ENCODE measurements at regions not wholly inside any gene's neighbourhood (a gene's known extent, or its start where the extent isn't known, plus 50 kb on each side); places are given as distances from the start of the nearest gene placed in this dataset.

DNA sequence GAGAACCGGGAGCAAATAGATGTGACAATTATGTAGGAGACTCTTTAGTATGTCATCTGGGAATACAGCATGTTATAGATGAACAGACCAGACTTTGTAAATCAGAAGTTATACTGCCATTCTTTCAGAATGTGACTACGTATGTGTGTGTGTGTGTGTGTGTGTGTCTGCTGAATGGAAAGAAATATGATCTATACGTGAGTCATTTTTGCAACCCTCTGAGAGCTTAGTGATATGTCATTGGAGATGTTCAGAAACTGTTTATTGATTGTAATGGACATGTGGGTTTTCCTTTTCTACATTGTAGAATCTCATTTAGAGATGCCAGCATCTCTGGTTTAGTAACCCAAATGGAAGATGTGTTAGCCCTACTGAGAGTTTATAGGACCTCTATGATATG, 731.5 kb downstream of the TLE1 start:
- Histone ChIP-seq H3K4me3 (ENCODE audit: low read depth, low read length) (no peak overlapping the region), H3K27me3 (ENCODE audit: insufficient read depth, low read depth, severe bottlenecking) (no peaks in the 10 kb centered on the region), H3K36me3 (no peaks in the 10 kb centered on the region), H3K9me3 (ENCODE audit: severe bottlenecking) (no peaks in the 10 kb centered on the region), H3K27ac (no peak overlapping the region)
- DNase-seq, result no peak
- TF ChIP-seq, protein P1, sequence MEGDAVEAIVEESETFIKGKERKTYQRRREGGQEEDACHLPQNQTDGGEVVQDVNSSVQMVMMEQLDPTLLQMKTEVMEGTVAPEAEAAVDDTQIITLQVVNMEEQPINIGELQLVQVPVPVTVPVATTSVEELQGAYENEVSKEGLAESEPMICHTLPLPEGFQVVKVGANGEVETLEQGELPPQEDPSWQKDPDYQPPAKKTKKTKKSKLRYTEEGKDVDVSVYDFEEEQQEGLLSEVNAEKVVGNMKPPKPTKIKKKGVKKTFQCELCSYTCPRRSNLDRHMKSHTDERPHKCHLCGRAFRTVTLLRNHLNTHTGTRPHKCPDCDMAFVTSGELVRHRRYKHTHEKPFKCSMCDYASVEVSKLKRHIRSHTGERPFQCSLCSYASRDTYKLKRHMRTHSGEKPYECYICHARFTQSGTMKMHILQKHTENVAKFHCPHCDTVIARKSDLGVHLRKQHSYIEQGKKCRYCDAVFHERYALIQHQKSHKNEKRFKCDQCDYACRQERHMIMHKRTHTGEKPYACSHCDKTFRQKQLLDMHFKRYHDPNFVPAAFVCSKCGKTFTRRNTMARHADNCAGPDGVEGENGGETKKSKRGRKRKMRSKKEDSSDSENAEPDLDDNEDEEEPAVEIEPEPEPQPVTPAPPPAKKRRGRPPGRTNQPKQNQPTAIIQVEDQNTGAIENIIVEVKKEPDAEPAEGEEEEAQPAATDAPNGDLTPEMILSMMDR (IDR thresholded peaks at IDR 0.05; ENCODE audit: low read depth, low read length), result no peak

GRCh38 chr9:80954521-80954920, 734.8 kb downstream of the TLE1 start:
- DNase-seq, result no peak
- Histone ChIP-seq H3K27ac (no peak overlapping the region), H3K9me3 (ENCODE audit: severe bottlenecking) (no peaks in the 10 kb centered on the region), H3K4me3 (ENCODE audit: low read depth, low read length) (no peak overlapping the region), H3K27me3 (ENCODE audit: insufficient read depth, low read depth, severe bottlenecking) (no peaks in the 10 kb centered on the region), H3K36me3 (no peaks in the 10 kb centered on the region)
- TF ChIP-seq, protein P1 (IDR thresholded peaks at IDR 0.05; ENCODE audit: low read depth, low read length), result no peak

- TF ChIP-seq, protein P1 (IDR thresholded peaks at IDR 0.05; ENCODE audit: low read depth, low read length), result no peak
These were observed 736.9 kb downstream of the TLE1 start for GRCh38 chr9:80952363-80952922.

GRCh38 chr9:80951675-80952074, 737.7 kb downstream of the TLE1 start:
- DNase-seq, result no peak
- Histone ChIP-seq H3K4me3 (ENCODE audit: low read depth, low read length) (no peak overlapping the region), H3K27me3 (ENCODE audit: insufficient read depth, low read depth, severe bottlenecking) (no peaks in the 10 kb centered on the region)

More at GRCh38 chr9:80952363-80952922, 736.9 kb downstream of the TLE1 start:
- Histone ChIP-seq H3K27ac (no peak overlapping the region), H3K9me3 (ENCODE audit: severe bottlenecking) (no peaks in the 10 kb centered on the region), H3K36me3 (no peaks in the 10 kb centered on the region), H3K27me3 (ENCODE audit: insufficient read depth, low read depth, severe bottlenecking) (no peaks in the 10 kb centered on the region), H3K4me3 (ENCODE audit: low read depth, low read length) (no peak overlapping the region)
- DNase-seq, result no peak

DNA sequence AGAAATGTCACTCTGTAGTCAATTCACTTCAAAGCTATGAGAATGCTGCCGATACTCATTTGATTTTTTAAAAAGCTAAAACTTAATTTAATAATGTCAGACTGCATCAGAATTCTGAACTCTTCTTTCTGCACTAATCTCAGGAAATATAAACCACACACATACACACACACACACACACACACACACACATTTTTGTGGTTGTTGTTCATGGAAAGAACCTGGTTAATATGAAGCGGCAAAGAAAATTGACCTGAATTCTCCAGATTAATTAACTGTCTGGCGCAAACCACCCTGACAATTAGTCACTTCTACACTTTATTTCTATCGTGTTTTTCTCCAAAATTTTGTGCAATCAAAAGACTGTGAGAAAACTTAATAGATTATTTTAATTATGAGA, 740.5 kb downstream of the TLE1 start:
- Histone ChIP-seq H3K4me3 (ENCODE audit: low read depth, low read length) (no peak overlapping the region), H3K27ac (no peak overlapping the region), H3K27me3 (ENCODE audit: insufficient read depth, low read depth, severe bottlenecking) (no peaks in the 10 kb centered on the region), H3K36me3 (no peaks in the 10 kb centered on the region), H3K9me3 (ENCODE audit: severe bottlenecking) (no peaks in the 10 kb centered on the region)
- no peak for DNase-seq
- TF ChIP-seq, protein P1 (IDR thresholded peaks at IDR 0.05; ENCODE audit: low read depth, low read length), result no peak

More at GRCh38 chr9:80951675-80952074, 737.7 kb downstream of the TLE1 start:
- H3K9me3 ChIP-seq (ENCODE audit: severe bottlenecking), result no peaks in the 10 kb centered on the region
- H3K27ac ChIP-seq, result no peak overlapping the region
- TF ChIP-seq, protein P1 (IDR thresholded peaks at IDR 0.05; ENCODE audit: low read depth, low read length), result no peak
- no peaks in the 10 kb centered on the region for H3K36me3 ChIP-seq

DNA sequence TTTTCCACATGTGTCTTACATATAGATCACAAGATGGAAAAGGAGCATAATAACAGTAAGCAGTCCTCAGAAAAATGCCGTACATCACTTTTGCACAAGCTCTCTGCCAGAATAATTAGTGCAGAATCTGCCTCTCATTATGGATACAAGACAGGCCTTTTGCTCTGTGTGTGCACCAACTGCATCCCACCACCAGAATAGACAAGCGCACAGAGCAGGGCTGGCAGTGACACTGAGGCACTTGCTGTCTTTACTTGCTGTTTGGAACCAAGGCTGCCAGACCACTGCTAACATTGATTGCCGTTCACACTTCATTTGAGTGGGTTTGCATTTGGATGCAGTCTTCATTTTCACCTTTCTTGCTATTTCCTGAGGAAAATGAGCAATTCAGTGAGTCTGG, 741.3 kb downstream of the TLE1 start:
- TF ChIP-seq, protein P1 (IDR thresholded peaks at IDR 0.05; ENCODE audit: low read depth, low read length), result no peak
- H3K4me3 ChIP-seq (ENCODE audit: low read depth, low read length), result no peak overlapping the region
- DNase-seq, result no peak

More for the DNA sequence above, 741.3 kb downstream of the TLE1 start:
- H3K27ac ChIP-seq, result no peak overlapping the region
- no peaks in the 10 kb centered on the region for H3K9me3 ChIP-seq (ENCODE audit: severe bottlenecking)
- H3K36me3 ChIP-seq, result no peaks in the 10 kb centered on the region
- no peaks in the 10 kb centered on the region for H3K27me3 ChIP-seq (ENCODE audit: insufficient read depth, low read depth, severe bottlenecking)

All from WERI-Rb-1 (cell line).